GM12891 (cell line): ENCODE measurements at regions not wholly inside any gene's neighbourhood (a gene's known extent, or its start where the extent isn't known, plus 50 kb on each side); places are given as distances from the start of the nearest gene placed in this dataset.

ENCODE experiments used
- POLR2A ChIP-seq: IDR thresholded peaks from 2 replicates; pipeline ENCODE4 v1.6.1; 2011; ENCODE audit warnings: low read depth, low read length, control low read depth
- POLR2AphosphoS5 ChIP-seq: IDR thresholded peaks from 2 replicates; pipeline ENCODE4 v1.6.1; 2011; ENCODE audit warnings: low read depth, low read length, control low read depth
- POU2F2 ChIP-seq: IDR thresholded peaks from 2 replicates; pipeline ENCODE4 v1.6.1; 2011; ENCODE audit warnings: low read depth, mild to moderate bottlenecking, control low read depth, low read length, moderate library complexity
- TAF1 ChIP-seq: IDR thresholded peaks from 2 replicates; pipeline ENCODE4 v1.6.1; 2011; ENCODE audit warnings: low read depth, low read length, control low read depth

DNA sequence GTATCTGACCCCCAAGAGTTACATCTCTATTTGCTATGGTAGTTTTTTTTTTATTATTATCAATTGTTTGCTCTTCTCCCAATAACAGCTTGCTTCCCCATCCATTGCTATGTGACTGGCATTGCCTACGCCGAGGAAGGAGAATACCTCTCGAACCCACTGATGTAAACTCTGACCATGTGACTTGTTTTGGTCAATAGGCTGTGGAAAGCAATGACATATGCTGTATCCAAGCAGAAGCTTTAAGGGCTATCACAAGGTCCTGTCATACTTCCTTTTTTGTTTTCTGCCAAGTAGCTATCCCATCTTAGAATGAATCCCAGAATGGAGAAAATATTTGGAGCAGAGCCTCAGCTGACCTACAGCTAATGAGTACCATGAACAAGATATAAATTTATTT is 111.0 kb upstream of the FRMD4B start:
- TF ChIP-seq POLR2A (no peak), TAF1 (no peak), POLR2AphosphoS5 (no peak), POU2F2 (no peak)
